Memory B cell (primary cell): ENCODE measurements at regions not wholly inside any gene's neighbourhood (a gene's known extent, or its start where the extent isn't known, plus 50 kb on each side); places are given as distances from the start of the nearest gene placed in this dataset.

Experiments used
- ATAC-seq: fragments of 150-1000 bp; cut with Tn5 transposase; 2 replicates; pipeline ENCODE4 v1.10.0; 2021; ENCODE audit warnings: low read depth, mild to moderate bottlenecking, moderate library complexity
- DNase-seq, 2 donors: peaks; one replicate each; pipeline ENCODE4 v3.0.0; 2022; ENCODE audit warnings: low spot score in 2 of 2
- H3K27ac Mint-ChIP-seq: one replicate; pipeline ENCODE4 v1.8.0; 2022; ENCODE audit warnings: mild to moderate bottlenecking, moderate library complexity, mixed read lengths
- H3K27me3 Mint-ChIP-seq: one replicate; pipeline ENCODE4 v1.8.0; 2022; ENCODE audit warnings: mixed read lengths
- H3K36me3 Mint-ChIP-seq: one replicate; pipeline ENCODE4 v1.8.0; 2022; ENCODE audit warnings: mild to moderate bottlenecking, mixed read lengths
- H3K4me1 Mint-ChIP-seq: one replicate; pipeline ENCODE4 v1.8.0; 2022; ENCODE audit warnings: mixed read lengths
- H3K4me3 Mint-ChIP-seq: one replicate; pipeline ENCODE4 v1.8.0; 2022; ENCODE audit warnings: mild to moderate bottlenecking, moderate library complexity, mixed read lengths
- H3K9me3 Mint-ChIP-seq: one replicate; pipeline ENCODE4 v1.8.0; 2022; ENCODE audit warnings: mixed read lengths

DNA sequence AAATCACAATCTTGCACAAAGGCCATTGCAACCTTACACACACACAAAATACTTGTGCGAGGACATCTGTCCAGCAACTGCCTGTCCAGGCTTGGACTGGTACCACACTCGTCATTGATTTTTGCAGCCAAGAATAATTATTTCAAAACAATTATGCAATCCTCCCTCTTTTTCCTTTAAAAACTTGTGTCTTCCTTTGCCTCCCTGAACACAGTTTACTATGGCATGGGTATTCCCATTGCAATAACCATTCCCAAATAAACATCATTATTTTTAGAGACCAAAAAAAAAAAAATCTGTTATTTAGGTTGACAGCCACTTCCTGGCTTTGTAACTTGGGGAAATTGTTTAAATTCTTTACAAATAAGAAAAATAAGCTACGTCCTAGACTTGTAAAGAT lies 54.0 kb downstream of the C11orf91 start:
- Mint-ChIP-seq H3K27me3 (peaks cover 12% of the 10 kb centered on the region), H3K4me3 (no peak overlapping the region), H3K36me3 (no peaks in the 10 kb centered on the region), H3K9me3 (no peaks in the 10 kb centered on the region), H3K27ac (no peak overlapping the region), H3K4me1 (no peaks in the 10 kb centered on the region)
- DNase-seq, result no peak
- no peak for ATAC-seq

DNA sequence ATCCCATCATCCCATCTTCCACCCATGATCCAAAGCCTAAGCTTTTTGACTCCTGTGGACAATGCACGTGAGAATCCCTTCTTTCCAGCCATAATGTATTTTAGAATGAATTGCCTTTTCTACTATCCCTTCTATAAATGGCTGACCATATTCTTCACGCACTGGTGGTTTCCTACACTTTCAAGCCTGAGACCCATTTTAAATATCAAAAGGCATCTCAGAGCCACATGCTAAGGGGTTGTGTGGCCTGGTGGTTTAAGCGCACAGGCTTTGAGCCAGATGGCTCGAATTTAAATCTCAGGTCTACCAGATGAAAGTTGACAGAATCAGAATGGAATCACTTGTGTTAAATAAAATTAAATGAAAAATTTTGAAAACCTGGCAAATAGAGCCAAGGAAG lies 54.5 kb downstream of the C11orf91 start:
- Mint-ChIP-seq H3K27ac (no peak overlapping the region), H3K36me3 (no peaks in the 10 kb centered on the region), H3K9me3 (no peaks in the 10 kb centered on the region), H3K27me3 (peaks cover 14% of the 10 kb centered on the region), H3K4me1 (no peaks in the 10 kb centered on the region), H3K4me3 (no peak overlapping the region)
- DNase-seq, result no peak
- no peak for ATAC-seq

DNA sequence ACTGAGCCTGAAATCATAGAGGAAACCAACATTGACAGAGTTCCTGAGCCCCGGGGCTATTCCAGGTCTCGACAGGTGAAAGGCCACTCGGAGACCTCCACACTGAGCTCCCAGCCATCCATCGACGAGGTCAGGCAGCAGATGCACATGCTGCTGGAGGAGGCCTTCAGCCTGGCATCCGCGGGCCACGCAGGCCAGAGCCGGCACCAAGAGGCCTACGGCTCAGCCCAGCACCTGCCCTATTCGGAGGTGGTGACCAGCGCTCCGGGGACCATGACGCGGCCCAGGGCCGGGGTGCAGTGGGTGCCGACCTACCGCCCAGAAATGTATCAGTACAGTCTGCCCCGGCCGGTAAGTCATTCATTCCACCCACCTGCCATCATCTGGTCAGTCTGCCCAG lies 54.9 kb downstream of the C11orf91 start:
- no peak for DNase-seq
- Mint-ChIP-seq H3K27ac (no peak overlapping the region), H3K4me3 (no peak overlapping the region), H3K27me3 (peaks cover 10% of the 10 kb centered on the region), H3K36me3 (no peaks in the 10 kb centered on the region), H3K4me1 (no peaks in the 10 kb centered on the region), H3K9me3 (no peaks in the 10 kb centered on the region)
- no peak for ATAC-seq

DNA sequence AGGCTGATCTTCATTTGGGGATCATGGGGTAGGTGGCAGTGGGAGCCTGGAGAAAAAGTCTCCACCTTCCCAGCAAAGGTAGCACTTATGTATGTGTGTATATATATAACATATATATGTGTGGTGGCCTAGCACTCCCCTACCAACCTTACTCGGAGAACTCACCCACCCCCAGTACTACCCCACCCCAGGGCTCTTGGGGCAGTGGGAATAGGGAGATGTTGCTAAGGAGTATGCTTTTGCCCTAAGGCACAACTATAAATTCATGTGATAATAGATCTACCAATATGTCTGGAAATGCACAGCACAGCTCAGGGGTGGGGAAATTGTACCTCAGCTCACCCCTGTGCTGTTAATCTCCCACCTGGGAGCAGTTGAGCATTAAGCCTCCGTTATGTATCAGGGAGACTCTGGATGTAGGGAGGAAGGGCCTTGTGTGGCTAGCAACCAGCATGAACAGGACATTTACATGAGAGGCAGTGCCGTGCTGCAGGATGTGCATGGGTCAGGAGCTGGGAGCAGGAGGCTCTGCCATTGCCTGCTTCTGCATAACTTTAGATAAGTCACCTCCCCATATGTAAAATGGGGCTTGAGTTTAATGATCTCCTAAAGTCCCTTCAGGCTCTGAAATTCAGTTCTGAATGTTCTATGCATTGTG lies 57.3 kb downstream of the C11orf91 start:
- Mint-ChIP-seq H3K27me3 (peaks cover 13% of the 10 kb centered on the region), H3K4me3 (no peak overlapping the region), H3K9me3 (peaks cover 2% of the 10 kb centered on the region), H3K27ac (no peak overlapping the region), H3K4me1 (no peaks in the 10 kb centered on the region), H3K36me3 (no peaks in the 10 kb centered on the region)
- no peak for ATAC-seq
- DNase-seq, result no peak

DNA sequence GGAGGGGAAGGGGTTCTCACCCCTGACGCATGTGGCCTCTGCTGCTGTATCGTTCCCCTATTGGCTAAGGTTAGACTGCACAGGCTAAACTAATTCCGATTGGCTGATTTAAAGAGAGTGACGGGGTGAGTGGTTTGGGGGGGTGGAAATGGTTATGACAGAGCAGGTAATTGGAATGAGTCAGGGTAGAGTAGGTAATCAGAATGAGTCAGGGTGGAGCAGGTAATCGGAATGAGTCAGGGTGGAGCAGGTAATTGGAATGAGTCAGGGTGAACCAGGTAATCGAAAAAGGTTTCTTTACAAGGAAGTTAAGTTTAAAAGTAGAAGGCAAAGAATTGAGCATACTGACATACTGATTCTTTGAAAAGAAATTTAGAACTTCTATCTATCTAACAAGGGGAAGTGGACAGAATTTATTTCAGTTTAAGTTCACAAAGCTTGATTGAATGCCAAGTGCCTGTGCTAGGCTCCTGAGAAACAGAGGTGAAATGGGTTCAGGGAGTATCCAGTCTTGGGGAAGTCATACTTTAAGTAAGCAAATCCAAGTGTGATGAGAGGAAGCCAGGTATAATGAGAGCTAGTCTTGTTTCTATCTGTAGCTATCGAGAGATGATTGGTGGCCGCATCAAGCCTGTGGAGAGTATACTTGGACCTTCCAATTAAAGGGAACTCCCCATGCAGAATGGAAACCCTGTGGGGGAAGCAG lies 58.0 kb downstream of the C11orf91 start:
- DNase-seq, result no peak
- Mint-ChIP-seq H3K4me3 (no peak overlapping the region), H3K9me3 (peaks cover 5% of the 10 kb centered on the region), H3K27ac (no peak overlapping the region), H3K4me1 (no peaks in the 10 kb centered on the region), H3K27me3 (peaks cover 14% of the 10 kb centered on the region), H3K36me3 (no peaks in the 10 kb centered on the region)
- no peak for ATAC-seq

DNA sequence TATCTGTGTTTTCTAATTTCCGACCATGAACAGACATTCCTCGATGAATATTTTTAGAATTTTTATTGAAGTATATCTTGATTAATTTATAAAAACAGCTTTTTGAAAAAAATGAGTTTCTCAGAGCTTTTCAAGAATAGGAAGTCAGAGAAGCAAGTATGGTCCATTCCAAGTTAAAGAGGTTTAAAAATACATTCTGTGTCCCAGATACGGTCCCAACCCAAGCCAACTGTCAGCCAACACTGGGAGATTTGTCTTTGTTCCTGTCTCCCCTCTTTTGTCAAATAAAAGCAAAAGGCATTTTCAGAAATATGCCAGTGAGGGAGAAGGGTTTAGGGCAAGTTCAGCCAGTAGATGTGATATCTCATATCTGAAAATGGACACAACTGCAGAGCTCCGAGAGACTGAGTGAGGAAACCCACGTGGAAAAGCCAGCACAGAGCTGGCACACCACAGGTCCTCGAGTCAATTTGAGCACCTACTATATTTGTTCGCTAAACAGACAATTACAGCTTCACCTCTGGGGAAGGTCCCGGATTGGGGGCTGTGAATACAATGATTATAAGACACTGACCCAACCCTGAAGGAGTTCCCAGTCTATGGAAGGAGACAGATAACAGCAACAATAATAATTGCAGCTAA lies 59.8 kb downstream of the C11orf91 start:
- ATAC-seq (no peak), DNase-seq (no peak)
- Mint-ChIP-seq H3K4me1 (no peaks in the 10 kb centered on the region), H3K27ac (no peak overlapping the region), H3K36me3 (no peaks in the 10 kb centered on the region), H3K9me3 (peaks cover 5% of the 10 kb centered on the region), H3K27me3 (peaks cover 17% of the 10 kb centered on the region), H3K4me3 (no peak overlapping the region)

DNA sequence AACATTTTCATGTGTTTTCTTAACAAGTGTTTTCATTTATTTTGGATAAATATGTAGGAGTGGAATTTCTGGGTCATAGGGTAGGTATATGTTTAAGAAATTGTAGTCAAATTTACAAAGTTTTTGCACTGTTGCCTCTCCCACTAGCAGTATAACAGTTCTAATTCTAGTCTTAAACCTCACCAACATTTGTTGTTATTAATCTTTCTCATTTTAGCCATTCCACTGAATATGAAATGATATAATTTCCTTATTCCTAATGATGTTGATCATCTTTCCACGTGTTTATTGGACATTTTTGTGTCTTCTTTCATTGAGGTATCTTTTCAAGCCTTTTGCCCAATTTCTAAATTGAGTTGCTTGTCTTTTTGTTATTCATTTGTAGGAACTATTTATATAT lies 62.0 kb downstream of the C11orf91 start:
- Mint-ChIP-seq H3K36me3 (peaks cover 1% of the 10 kb centered on the region), H3K4me3 (no peak overlapping the region), H3K27me3 (peaks cover 17% of the 10 kb centered on the region), H3K27ac (no peak overlapping the region), H3K9me3 (peaks cover 5% of the 10 kb centered on the region), H3K4me1 (no peaks in the 10 kb centered on the region)
- no peak for DNase-seq
- no peak for ATAC-seq

DNA sequence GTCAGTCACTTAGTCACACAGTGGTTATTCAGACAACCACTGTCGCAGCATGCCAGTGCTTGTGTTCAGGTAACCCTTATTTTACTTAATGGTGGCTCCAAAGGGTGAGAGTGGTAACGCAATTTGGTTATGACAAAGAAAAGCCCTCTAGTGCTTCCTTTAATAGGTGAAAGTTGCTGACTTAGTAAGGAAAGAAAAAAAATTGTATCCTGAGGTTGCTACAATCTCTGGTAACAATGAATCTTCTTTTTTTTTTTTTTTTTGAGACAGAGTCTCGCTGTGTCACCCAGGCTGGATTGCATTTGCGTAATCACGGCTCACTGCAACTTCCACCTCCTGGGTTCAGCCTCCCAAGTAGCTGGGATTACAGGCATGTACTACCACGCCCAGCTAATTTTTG lies 64.5 kb downstream of the C11orf91 start:
- H3K4me1 Mint-ChIP-seq, result no peaks in the 10 kb centered on the region
- ATAC-seq (no peak), DNase-seq (no peak)
- peaks cover 1% of the 10 kb centered on the region for H3K36me3 Mint-ChIP-seq
- no peak overlapping the region for H3K27ac Mint-ChIP-seq
- H3K9me3 Mint-ChIP-seq, result peaks cover 5% of the 10 kb centered on the region
- H3K4me3 Mint-ChIP-seq, result no peak overlapping the region
- H3K27me3 Mint-ChIP-seq, result peaks cover 17% of the 10 kb centered on the region

DNA sequence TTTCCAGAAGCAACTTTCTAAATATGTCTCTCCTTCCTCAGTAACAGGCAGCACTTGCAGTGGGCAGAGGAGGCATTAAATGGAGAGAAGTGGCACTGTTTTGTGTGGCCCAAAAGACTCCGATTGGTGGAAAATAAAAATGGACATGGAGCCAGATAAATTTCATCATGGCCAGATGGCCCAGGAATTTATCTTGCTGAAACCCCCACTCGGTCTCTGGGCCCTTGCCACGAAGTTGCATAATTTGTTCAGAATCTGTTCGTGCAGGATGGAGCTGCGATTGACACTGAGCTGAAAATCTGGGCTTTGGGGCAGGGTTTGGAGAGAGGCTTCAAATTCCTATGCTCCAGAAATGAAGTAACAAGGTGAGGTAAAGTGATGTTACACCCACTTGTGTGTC lies 65.5 kb downstream of the C11orf91 start:
- no peak overlapping the region for H3K4me3 Mint-ChIP-seq
- H3K27ac Mint-ChIP-seq, result no peak overlapping the region
- H3K9me3 Mint-ChIP-seq, result peaks cover 5% of the 10 kb centered on the region
- ATAC-seq (no peak), DNase-seq (no peak)
- H3K36me3 Mint-ChIP-seq, result peaks cover 1% of the 10 kb centered on the region
- H3K4me1 Mint-ChIP-seq, result no peaks in the 10 kb centered on the region
- peaks cover 16% of the 10 kb centered on the region for H3K27me3 Mint-ChIP-seq

DNA sequence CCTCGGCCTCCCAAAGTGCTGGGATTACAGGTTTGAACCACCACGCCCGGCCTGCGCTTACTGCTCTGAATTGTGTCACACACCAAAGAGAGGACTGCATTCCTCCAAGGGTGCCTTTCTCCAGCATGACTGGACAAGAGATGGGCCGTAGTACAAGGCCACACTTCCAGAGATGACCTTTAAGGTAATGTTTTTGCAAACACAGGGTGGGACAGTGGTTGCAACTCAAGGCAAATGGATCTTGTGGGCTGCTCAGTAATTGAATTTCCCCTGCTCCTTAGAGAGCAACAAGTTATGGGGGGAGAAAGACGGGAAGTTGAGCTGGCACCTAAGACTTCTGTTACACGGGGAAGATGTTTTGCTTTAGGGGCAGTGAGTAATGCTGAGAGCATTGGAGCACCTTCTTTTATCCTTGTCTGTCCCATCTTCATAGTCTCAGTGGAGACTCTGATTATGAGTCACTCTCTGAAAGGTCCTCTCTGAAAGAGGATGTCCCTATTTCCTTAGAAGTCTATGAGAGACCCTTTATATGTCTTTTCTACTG lies 66.3 kb downstream of the C11orf91 start:
- DNase-seq (no peak), ATAC-seq (no peak)
- H3K4me3 Mint-ChIP-seq, result no peak overlapping the region
- H3K9me3 Mint-ChIP-seq, result peaks cover 5% of the 10 kb centered on the region
- H3K4me1 Mint-ChIP-seq, result no peaks in the 10 kb centered on the region
- H3K27me3 Mint-ChIP-seq, result peaks cover 16% of the 10 kb centered on the region
- no peak overlapping the region for H3K27ac Mint-ChIP-seq
- H3K36me3 Mint-ChIP-seq, result peaks cover 1% of the 10 kb centered on the region

DNA sequence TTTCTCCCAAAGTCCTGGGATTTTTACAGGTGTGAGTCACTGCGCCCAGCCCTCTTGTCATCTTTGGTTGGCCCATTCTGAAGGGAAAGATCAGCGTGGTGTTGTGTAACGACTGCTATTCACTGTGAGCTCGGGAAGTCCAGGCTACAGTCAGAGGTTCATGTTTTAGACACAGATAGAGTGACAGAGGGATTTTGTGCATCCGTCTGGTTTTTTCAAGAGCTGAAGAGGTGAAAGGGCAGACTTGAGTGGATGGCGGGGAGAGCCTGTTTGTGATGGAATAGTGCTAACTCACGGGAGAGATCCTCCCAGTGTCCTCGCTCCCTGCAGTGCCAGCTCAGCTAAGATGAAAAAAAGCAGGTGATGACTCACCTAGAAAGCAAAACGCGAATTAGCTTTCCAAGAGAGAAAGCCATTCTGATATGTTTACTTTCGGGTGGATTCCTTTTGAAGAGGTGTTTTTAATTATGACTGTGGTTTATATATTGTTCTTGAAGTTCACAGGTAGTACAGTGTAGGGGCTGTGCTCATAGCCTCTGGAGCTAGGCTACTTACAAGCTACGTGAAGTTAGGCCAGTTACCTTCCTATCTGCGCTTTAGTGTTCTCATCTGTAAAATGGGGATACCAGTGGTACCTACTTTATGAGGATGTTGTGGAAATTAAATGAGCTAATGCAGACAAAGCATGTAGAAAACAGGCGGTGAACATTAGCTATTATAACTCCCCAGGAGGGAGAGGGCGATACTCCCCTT lies 67.2 kb downstream of the C11orf91 start:
- Mint-ChIP-seq H3K4me3 (no peak overlapping the region), H3K36me3 (peaks cover 1% of the 10 kb centered on the region), H3K9me3 (peaks cover 3% of the 10 kb centered on the region), H3K4me1 (no peaks in the 10 kb centered on the region), H3K27me3 (peaks cover 16% of the 10 kb centered on the region), H3K27ac (no peak overlapping the region)
- no peak for ATAC-seq
- DNase-seq, result no peak

DNA sequence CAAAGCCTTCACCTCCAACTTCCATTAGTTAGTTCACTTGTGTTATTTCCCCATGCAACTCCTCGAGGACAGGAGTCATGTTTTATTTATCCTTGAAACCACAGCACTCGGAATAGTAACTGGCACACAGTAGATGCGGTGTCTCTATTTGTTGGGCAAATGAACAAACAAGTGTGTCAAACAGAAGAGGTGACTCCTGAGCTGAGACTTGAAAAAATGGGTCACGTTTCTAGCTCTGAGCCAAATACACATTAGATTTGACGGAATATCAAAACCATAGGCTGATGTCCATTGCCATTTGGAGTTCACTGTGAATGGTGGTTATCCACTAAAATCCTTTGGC lies 68.9 kb downstream of the C11orf91 start:
- H3K9me3 Mint-ChIP-seq, result no peaks in the 10 kb centered on the region
- ATAC-seq, result no peak

DNA sequence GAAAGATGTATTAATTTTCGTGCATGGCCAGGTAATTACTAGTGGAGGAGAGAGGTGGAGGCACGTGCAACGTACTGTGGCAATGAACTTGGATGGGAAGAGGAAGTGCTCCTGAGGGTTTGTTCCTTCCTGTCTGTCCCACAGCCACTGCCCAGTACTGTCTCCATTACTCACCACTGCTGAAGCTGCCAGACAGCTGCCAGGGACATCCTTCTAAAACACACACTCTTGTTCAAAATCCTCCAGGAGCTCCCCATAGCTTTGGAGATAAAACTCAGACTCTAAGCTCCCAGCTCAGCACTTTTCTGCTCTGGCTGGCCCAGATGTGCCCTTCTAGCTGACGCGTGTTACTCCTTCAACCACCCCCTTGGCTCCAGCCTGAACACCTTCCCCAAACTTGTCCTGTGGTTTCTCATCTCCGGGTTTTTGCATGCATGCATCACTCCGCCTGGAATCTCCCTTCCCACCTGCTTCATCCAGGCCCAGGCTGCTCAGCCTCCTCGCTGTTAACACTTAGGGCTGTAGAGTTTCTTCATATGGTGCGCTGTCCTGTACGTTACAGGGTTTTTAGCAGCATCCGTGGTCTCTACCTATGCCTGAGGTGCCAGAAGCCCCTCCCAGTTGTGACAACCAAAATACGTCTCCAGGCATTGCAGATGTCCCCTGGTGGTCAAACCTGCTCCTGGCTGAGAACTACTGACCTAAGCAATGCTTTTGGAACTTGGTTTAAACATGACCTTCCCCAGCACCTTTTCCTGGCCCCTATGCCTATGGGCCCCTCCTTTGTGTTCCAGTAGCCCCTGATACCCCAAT lies 69.5 kb downstream of the C11orf91 start:
- no peak for ATAC-seq
- H3K27ac Mint-ChIP-seq, result no peak overlapping the region
- H3K4me3 Mint-ChIP-seq, result no peak overlapping the region
- peaks cover 1% of the 10 kb centered on the region for H3K36me3 Mint-ChIP-seq
- no peaks in the 10 kb centered on the region for H3K4me1 Mint-ChIP-seq
- no peak for DNase-seq
- peaks cover 11% of the 10 kb centered on the region for H3K27me3 Mint-ChIP-seq
- H3K9me3 Mint-ChIP-seq, result no peaks in the 10 kb centered on the region

More for the DNA sequence above, 68.9 kb downstream of the C11orf91 start:
- Mint-ChIP-seq H3K27ac (no peak overlapping the region), H3K4me3 (no peak overlapping the region), H3K36me3 (peaks cover 1% of the 10 kb centered on the region), H3K4me1 (no peaks in the 10 kb centered on the region), H3K27me3 (peaks cover 11% of the 10 kb centered on the region)
- DNase-seq, result no peak
